BLaER1 (cell line): ENCODE measurements at regions not wholly inside any gene's neighbourhood (a gene's known extent, or its start where the extent isn't known, plus 50 kb on each side); places are given as distances from the start of the nearest gene placed in this dataset.

ENCODE experiments used
- H3K27ac ChIP-seq: shearing (Covaris generic); formaldehyde crosslinking; 2 replicates; pipeline ENCODE4 v1.8.1; 2022
- H3K27me3 ChIP-seq: shearing (Covaris generic); formaldehyde crosslinking; 2 replicates; pipeline ENCODE4 v1.8.1; 2022
- H3K36me3 ChIP-seq: shearing (Covaris generic); formaldehyde crosslinking; 2 replicates; pipeline ENCODE4 v1.8.1; 2022
- H3K4me1 ChIP-seq: shearing (Covaris generic); formaldehyde crosslinking; 2 replicates; pipeline ENCODE4 v1.8.1; 2022
- H3K4me2 ChIP-seq: shearing (Covaris generic); formaldehyde crosslinking; 2 replicates; pipeline ENCODE4 v1.8.1; 2022
- H3K4me3 ChIP-seq: shearing (Covaris generic); formaldehyde crosslinking; 2 replicates; pipeline ENCODE4 v1.8.1; 2022
- H3K9ac ChIP-seq: shearing (Covaris generic); formaldehyde crosslinking; 2 replicates; pipeline ENCODE4 v1.8.1; 2022
- H3K9me3 ChIP-seq: shearing (Covaris generic); formaldehyde crosslinking; 2 replicates; pipeline ENCODE4 v1.8.1; 2022
- H4K20me1 ChIP-seq: shearing (Covaris generic); formaldehyde crosslinking; 2 replicates; pipeline ENCODE4 v1.8.1; 2022
- Cebpa-rat ChIP-seq: shearing (Covaris generic); IDR thresholded peaks from 2 replicates; pipeline ENCODE4 v1.8.1; 2022

GRCh38 chr4:186013419-186014186 is 55.4 kb upstream of the TLR3 start:
- Histone ChIP-seq H3K9me3 (no peaks in the 10 kb centered on the region), H3K4me1 (no peaks in the 10 kb centered on the region), H3K4me3 (no peak overlapping the region), H3K36me3 (no peaks in the 10 kb centered on the region), H4K20me1 (no peaks in the 10 kb centered on the region), H3K4me2 (no peak overlapping the region), H3K27ac (no peak overlapping the region), H3K27me3 (no peaks in the 10 kb centered on the region), H3K9ac (no peak overlapping the region)
- no peak for TF ChIP-seq Cebpa-rat

GRCh38 chr4:186015212-186015817 is 53.6 kb upstream of the TLR3 start:
- H4K20me1 ChIP-seq: no peaks in the 10 kb centered on the region
- no peak overlapping the region for H3K4me2 ChIP-seq
- no peaks in the 10 kb centered on the region for H3K27me3 ChIP-seq
- no peaks in the 10 kb centered on the region for H3K36me3 ChIP-seq
- H3K4me3 ChIP-seq: no peak overlapping the region
- H3K9me3 ChIP-seq: no peaks in the 10 kb centered on the region
- H3K4me1 ChIP-seq: no peaks in the 10 kb centered on the region
- TF ChIP-seq Cebpa-rat: no peak
- H3K9ac ChIP-seq: no peak overlapping the region
- no peak overlapping the region for H3K27ac ChIP-seq

GRCh38 chr4:186016796-186017195 is 52.2 kb upstream of the TLR3 start:
- Histone ChIP-seq H3K9me3 (no peaks in the 10 kb centered on the region), H3K36me3 (no peaks in the 10 kb centered on the region), H3K4me2 (no peak overlapping the region), H3K27me3 (no peaks in the 10 kb centered on the region), H3K9ac (no peak overlapping the region), H4K20me1 (no peaks in the 10 kb centered on the region), H3K27ac (no peak overlapping the region), H3K4me3 (no peak overlapping the region), H3K4me1 (no peaks in the 10 kb centered on the region)
- TF ChIP-seq Cebpa-rat: no peak

- Histone ChIP-seq H3K9me3 (no peaks in the 10 kb centered on the region), H3K4me1 (no peaks in the 10 kb centered on the region), H3K27me3 (no peaks in the 10 kb centered on the region), H4K20me1 (no peaks in the 10 kb centered on the region), H3K36me3 (no peaks in the 10 kb centered on the region), H3K9ac (no peak overlapping the region), H3K4me3 (no peak overlapping the region), H3K4me2 (no peak overlapping the region), H3K27ac (no peak overlapping the region)
- TF ChIP-seq Cebpa-rat: no peak
Observed at GRCh38 chr4:186017801-186018200, 51.2 kb upstream of the TLR3 start.

- H3K27ac ChIP-seq: no peak overlapping the region
- H4K20me1 ChIP-seq: no peaks in the 10 kb centered on the region
- no peak overlapping the region for H3K9ac ChIP-seq
- no peaks in the 10 kb centered on the region for H3K9me3 ChIP-seq
- H3K4me1 ChIP-seq: no peaks in the 10 kb centered on the region
- no peaks in the 10 kb centered on the region for H3K36me3 ChIP-seq
- no peaks in the 10 kb centered on the region for H3K27me3 ChIP-seq
- no peak overlapping the region for H3K4me3 ChIP-seq
- no peak for TF ChIP-seq Cebpa-rat
- H3K4me2 ChIP-seq: no peak overlapping the region
Observed at GRCh38 chr4:186018261-186018660, 50.7 kb upstream of the TLR3 start.

GRCh38 chr4:186018784-186019183 is 50.2 kb upstream of the TLR3 start:
- Histone ChIP-seq H3K27me3 (no peaks in the 10 kb centered on the region), H3K9ac (no peak overlapping the region), H3K27ac (no peak overlapping the region), H4K20me1 (no peaks in the 10 kb centered on the region), H3K9me3 (no peaks in the 10 kb centered on the region), H3K4me1 (no peaks in the 10 kb centered on the region), H3K4me2 (no peak overlapping the region), H3K4me3 (no peak overlapping the region), H3K36me3 (no peaks in the 10 kb centered on the region)
- no peak for TF ChIP-seq Cebpa-rat
